GM12872 (cell line): ENCODE measurements at regions not wholly inside any gene's neighbourhood (a gene's known extent, or its start where the extent isn't known, plus 50 kb on each side); places are given as distances from the start of the nearest gene placed in this dataset.

Experiments
- TF ChIP-seq, protein P1 (sequence below): IDR thresholded peaks from 3 replicates; pipeline ENCODE4 v1.5.1; 2011; ENCODE audit warnings: low read depth, mild to moderate bottlenecking, low read length, moderate library complexity; ENCODE audit not compliant: insufficient read depth

DNA sequence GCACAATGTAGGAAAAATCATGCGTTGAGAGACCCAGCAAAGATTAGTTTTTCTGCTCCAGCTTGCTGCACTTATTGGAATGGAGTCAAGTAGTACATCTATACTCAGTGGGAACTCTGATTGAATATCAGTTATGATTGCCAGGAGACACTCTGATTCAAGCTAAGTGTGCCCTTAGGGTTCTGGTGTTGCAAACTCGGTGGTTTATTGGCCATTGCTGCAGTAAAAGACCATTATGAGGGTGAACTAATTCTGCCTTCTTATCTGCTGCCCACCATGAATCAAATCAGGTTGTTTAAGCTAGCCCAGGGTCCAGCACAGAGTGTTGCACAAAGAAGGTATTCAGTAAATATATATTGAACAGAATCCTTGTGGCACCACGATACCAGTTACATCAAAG lies 74.8 kb upstream of the GLS start:
- TF ChIP-seq, protein P1, sequence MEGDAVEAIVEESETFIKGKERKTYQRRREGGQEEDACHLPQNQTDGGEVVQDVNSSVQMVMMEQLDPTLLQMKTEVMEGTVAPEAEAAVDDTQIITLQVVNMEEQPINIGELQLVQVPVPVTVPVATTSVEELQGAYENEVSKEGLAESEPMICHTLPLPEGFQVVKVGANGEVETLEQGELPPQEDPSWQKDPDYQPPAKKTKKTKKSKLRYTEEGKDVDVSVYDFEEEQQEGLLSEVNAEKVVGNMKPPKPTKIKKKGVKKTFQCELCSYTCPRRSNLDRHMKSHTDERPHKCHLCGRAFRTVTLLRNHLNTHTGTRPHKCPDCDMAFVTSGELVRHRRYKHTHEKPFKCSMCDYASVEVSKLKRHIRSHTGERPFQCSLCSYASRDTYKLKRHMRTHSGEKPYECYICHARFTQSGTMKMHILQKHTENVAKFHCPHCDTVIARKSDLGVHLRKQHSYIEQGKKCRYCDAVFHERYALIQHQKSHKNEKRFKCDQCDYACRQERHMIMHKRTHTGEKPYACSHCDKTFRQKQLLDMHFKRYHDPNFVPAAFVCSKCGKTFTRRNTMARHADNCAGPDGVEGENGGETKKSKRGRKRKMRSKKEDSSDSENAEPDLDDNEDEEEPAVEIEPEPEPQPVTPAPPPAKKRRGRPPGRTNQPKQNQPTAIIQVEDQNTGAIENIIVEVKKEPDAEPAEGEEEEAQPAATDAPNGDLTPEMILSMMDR, result no peak

GRCh38 chr2:190807886-190808285 lies 72.7 kb upstream of the GLS start:
- TF ChIP-seq, protein P1, result no peak

DNA sequence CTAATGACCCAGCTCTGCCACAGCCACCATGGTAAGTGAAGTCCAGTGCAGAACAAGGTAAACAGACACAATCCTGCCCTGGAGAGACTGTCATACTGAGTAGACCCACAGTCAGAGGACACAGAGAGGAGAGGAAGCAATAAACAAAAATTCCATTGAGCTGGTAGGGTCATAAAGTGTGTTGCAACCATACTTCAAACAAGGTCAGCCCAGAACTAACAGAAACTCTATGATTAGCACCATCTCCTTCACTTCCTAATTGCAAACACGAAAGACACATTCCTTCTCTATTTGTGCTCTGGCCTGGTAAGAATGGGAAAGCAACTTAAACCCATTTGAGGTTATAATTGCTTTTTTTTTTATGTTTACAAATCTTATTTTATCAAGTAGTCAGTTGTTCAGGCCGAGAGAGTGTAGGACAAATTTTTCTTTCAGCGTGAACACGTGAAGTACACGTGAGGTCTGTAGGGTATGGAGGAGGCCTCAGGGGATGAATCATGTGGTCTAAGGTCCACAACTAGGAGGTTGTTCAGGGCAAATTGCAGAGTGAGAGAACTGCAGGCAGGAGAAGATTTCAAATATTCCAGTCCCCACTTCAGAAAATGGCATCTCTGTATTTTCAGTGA lies 71.4 kb upstream of the GLS start:
- TF ChIP-seq, protein P1, result no peak

DNA sequence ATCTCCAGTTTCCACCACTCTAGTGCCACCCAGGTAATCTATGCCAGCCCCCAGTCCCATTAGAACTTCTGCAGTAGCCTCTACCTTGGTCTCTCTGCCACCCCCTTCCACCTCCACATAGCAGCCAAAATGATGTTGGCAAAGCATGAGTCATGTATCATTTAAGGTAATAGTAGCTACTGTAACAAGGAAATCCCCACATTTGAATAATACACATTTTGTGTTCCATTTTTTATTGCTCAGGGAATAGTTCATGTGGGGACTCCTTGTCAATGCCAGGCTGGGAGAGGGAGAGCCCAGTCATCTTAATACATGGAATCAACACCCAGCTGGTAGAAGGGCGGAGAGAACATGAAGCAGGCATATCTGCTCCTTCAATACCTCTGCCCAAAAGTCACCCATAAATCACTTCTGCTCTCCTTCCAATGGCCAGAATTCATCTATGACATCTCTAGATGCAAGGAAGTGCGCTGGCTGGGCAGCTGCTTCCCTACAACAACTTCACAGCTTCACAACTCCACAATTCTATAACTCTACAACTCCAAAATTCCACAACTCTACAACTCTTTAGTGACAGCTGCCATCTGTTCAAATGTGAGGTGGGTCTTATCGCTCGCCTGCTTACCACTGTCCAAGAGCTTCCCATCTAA lies 70.6 kb upstream of the GLS start:
- TF ChIP-seq, protein P1, result no peak

DNA sequence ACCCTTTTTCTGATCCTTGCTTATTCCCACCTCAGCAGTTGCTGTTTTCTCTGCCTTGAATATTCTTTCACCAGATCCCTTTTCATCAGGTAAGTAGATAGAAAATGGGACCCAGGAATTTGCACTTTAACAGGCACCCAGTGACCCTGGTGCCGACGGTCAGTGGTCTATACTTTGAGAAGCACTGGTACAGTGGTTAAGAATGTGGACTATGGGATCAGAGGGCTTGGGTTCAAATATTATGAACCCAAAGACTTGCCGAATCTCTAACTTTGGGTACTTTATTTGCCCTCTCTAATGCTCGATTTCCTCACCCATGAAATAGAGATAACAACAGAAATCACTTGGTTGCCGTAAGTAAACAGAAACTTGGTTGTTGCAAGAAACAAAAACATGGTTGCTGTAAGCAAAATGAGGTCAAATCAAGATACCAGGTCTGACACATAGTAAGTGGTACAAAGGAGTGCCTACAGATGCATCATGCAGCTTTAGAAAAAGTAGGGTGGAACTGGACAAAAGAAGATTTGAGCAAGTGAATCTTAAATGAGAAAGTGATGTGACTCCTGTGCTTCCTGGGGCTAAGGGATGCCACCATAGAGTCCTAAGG lies 69.5 kb upstream of the GLS start:
- TF ChIP-seq, protein P1, result no peak

DNA sequence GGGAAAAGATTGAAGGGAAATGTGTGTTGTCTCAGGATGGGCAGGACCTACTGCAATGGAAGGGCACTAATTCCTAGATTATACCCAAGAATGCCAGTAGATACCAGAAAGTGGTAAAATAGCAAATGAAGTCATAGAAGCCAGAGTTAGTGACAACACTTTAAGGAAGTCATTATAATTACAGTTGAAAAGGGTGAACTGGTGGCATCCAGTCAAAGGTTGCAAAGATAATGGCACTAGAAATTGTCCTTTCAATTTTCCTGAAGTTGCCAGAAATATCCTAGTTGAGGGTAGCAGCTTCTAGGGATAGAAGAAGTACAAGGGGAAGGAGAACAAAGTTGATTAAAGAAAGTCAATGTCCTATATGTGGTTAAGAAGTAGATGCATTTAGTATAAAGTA lies 68.8 kb upstream of the GLS start:
- TF ChIP-seq, protein P1, result no peak

GRCh38 chr2:190812506-190813294 lies 67.9 kb upstream of the GLS start:
- TF ChIP-seq, protein P1, result no peak
